ENCODE measurements at regions not wholly inside any gene's neighbourhood (a gene's known extent, or its start where the extent isn't known, plus 50 kb on each side); places are given as distances from the start of the nearest gene placed in this dataset.
"Not testable (repeated sequence)": the region's sequence is repeated elsewhere in the genome, so short reads cannot be mapped to it uniquely, and the experiment has no call there.

DNA sequence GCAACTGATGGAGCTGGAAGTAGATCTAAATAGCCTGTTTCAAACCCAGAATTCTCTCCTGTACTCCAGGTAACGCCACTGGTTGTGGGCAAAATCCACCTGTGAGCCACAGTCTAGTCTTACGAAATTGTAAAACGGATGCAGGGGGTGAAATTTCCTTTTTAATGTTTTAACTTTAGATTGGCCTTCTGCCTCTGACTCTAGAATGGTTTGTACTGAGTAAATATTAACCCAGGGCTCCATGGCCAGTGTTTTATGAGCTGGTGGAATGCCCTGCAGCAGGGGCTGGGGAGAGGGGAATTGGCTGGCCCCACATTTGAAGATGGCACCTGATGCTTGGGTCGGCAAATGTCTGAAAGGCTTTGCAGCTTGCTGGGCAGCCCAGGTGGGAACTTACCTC, 156.6 kb downstream of the MYCN start:
- no peak overlapping the region for H3K4me3 ChIP-seq (ENCODE audit: low read depth in 1 of 3, low read length in 3 of 3)
- DNase-seq (ENCODE audit: low spot score), result no peak
- no peak overlapping the region for H3K27ac ChIP-seq (ENCODE audit: low read depth in 1 of 2, low read length in 2 of 2)
- H3K9me3 ChIP-seq (ENCODE audit: control insufficient read depth in 4 of 4, low read length in 3 of 4), result no peaks in the 10 kb centered on the region
- H3K27me3 ChIP-seq (ENCODE audit: control insufficient read depth in 4 of 4, insufficient read depth in 4 of 4, low read length in 3 of 4), result no peaks in the 10 kb centered on the region
- no peaks in the 10 kb centered on the region for H3K36me3 ChIP-seq (ENCODE audit: control insufficient read depth in 4 of 4, insufficient read depth in 3 of 4, low read depth in 1 of 4, low read length in 3 of 4)
- TF ChIP-seq NR2F2 (IDR thresholded peaks at IDR 0.05) (no peak), FOXA2 (IDR thresholded peaks at IDR 0.05) (peak; percentile 34), TAF1 (conservative IDR thresholded peaks at IDR 0.05) (no peak), RXRA (IDR thresholded peaks at IDR 0.05) (peak; percentile 45 to 82), EGR1 (IDR thresholded peaks at IDR 0.05; ENCODE audit: low read depth in 2 of 2) (peak in 1 of 2 donors; percentile 24), FOXA1 (IDR thresholded peaks at IDR 0.05) (no peak), YY1 (IDR thresholded peaks at IDR 0.05) (peak; percentile 68), JUND (IDR thresholded peaks at IDR 0.05) (peak in 1 of 2 donors; percentile 47), SP1 (IDR thresholded peaks at IDR 0.05) (peak; percentile 65), GABPA (IDR thresholded peaks at IDR 0.05 in 1 of 2, conservative IDR thresholded peaks at IDR 0.05 in 1 of 2) (peak in 1 of 2 donors; percentile 63), HNF4A (conservative IDR thresholded peaks at IDR 0.05) (peak; percentile 71 to 83), RAD21 (IDR thresholded peaks at IDR 0.05) (peak; percentile 55 to 58), HNF4G (IDR thresholded peaks at IDR 0.05) (no peak)
- TF ChIP-seq, protein P1, sequence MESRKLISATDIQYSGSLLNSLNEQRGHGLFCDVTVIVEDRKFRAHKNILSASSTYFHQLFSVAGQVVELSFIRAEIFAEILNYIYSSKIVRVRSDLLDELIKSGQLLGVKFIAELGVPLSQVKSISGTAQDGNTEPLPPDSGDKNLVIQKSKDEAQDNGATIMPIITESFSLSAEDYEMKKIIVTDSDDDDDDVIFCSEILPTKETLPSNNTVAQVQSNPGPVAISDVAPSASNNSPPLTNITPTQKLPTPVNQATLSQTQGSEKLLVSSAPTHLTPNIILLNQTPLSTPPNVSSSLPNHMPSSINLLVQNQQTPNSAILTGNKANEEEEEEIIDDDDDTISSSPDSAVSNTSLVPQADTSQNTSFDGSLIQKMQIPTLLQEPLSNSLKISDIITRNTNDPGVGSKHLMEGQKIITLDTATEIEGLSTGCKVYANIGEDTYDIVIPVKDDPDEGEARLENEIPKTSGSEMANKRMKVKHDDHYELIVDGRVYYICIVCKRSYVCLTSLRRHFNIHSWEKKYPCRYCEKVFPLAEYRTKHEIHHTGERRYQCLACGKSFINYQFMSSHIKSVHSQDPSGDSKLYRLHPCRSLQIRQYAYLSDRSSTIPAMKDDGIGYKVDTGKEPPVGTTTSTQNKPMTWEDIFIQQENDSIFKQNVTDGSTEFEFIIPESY (IDR thresholded peaks at IDR 0.05), result peak; percentile 27
- TF ChIP-seq, protein P2, sequence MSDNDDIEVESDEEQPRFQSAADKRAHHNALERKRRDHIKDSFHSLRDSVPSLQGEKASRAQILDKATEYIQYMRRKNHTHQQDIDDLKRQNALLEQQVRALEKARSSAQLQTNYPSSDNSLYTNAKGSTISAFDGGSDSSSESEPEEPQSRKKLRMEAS (IDR thresholded peaks at IDR 0.05), result peak; percentile 62
- TF ChIP-seq, protein P3, sequence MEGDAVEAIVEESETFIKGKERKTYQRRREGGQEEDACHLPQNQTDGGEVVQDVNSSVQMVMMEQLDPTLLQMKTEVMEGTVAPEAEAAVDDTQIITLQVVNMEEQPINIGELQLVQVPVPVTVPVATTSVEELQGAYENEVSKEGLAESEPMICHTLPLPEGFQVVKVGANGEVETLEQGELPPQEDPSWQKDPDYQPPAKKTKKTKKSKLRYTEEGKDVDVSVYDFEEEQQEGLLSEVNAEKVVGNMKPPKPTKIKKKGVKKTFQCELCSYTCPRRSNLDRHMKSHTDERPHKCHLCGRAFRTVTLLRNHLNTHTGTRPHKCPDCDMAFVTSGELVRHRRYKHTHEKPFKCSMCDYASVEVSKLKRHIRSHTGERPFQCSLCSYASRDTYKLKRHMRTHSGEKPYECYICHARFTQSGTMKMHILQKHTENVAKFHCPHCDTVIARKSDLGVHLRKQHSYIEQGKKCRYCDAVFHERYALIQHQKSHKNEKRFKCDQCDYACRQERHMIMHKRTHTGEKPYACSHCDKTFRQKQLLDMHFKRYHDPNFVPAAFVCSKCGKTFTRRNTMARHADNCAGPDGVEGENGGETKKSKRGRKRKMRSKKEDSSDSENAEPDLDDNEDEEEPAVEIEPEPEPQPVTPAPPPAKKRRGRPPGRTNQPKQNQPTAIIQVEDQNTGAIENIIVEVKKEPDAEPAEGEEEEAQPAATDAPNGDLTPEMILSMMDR (IDR thresholded peaks at IDR 0.05; ENCODE audit: low read depth, low read length, missing input control), result no peak
- TF ChIP-seq, protein P4, sequence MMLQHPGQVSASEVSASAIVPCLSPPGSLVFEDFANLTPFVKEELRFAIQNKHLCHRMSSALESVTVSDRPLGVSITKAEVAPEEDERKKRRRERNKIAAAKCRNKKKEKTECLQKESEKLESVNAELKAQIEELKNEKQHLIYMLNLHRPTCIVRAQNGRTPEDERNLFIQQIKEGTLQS (IDR thresholded peaks at IDR 0.05), result no peak
- TF ChIP-seq, protein P5, sequence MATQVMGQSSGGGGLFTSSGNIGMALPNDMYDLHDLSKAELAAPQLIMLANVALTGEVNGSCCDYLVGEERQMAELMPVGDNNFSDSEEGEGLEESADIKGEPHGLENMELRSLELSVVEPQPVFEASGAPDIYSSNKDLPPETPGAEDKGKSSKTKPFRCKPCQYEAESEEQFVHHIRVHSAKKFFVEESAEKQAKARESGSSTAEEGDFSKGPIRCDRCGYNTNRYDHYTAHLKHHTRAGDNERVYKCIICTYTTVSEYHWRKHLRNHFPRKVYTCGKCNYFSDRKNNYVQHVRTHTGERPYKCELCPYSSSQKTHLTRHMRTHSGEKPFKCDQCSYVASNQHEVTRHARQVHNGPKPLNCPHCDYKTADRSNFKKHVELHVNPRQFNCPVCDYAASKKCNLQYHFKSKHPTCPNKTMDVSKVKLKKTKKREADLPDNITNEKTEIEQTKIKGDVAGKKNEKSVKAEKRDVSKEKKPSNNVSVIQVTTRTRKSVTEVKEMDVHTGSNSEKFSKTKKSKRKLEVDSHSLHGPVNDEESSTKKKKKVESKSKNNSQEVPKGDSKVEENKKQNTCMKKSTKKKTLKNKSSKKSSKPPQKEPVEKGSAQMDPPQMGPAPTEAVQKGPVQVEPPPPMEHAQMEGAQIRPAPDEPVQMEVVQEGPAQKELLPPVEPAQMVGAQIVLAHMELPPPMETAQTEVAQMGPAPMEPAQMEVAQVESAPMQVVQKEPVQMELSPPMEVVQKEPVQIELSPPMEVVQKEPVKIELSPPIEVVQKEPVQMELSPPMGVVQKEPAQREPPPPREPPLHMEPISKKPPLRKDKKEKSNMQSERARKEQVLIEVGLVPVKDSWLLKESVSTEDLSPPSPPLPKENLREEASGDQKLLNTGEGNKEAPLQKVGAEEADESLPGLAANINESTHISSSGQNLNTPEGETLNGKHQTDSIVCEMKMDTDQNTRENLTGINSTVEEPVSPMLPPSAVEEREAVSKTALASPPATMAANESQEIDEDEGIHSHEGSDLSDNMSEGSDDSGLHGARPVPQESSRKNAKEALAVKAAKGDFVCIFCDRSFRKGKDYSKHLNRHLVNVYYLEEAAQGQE (IDR thresholded peaks at IDR 0.05), result peak; percentile 20
- no peak overlapping the region for H3K9ac ChIP-seq (ENCODE audit: low read depth in 1 of 2, low read length in 2 of 2)
- H3K4me1 ChIP-seq (ENCODE audit: control insufficient read depth in 4 of 4, insufficient read depth in 4 of 4, low read length in 3 of 4), result peaks cover 4 to 21% (median 8%) of the 10 kb centered on the region in 4 donors
- 27% methylated on average over 4 of the region's 4 CpGs for WGBS

DNA sequence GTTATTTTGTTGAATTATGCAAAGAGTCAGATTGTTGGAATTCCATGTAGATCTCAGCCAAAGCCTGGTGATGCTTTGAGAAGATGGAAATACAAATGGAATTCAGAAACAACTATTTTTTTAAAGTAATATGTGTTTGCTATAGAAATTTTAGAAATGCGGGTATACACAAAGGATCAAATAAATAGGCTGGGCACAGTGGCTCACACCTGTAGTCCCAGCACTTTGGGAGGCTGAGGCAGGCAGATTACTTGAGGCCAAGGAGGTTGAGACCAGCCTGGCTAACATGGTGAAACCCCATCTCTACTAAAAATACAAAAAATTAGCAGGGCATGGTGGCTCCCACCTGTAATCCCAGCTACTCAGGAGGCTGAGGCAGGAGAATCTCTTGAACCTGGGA, 155.1 kb downstream of the MYCN start:
- H3K9me3 ChIP-seq (ENCODE audit: control insufficient read depth in 4 of 4, low read length in 3 of 4); H3K27me3 ChIP-seq (ENCODE audit: control insufficient read depth in 4 of 4, insufficient read depth in 4 of 4, low read length in 3 of 4); DNase-seq (ENCODE audit: low spot score); H3K36me3 ChIP-seq (ENCODE audit: control insufficient read depth in 4 of 4, insufficient read depth in 3 of 4, low read depth in 1 of 4, low read length in 3 of 4); H3K27ac ChIP-seq (ENCODE audit: low read depth in 1 of 2, low read length in 2 of 2); H3K4me3 ChIP-seq (ENCODE audit: low read depth in 1 of 3, low read length in 3 of 3); H3K9ac ChIP-seq (ENCODE audit: low read depth in 1 of 2, low read length in 2 of 2): not testable (repeated sequence)
- H3K4me1 ChIP-seq (ENCODE audit: control insufficient read depth in 4 of 4, insufficient read depth in 4 of 4, low read length in 3 of 4), result peaks cover 4 to 21% (median 8%) of the 10 kb centered on the region in 4 donors
- WGBS, result 93% methylated on average over 1 of the region's 1 CpG
